GM18951 (cell line): ENCODE measurements at regions not wholly inside any gene's neighbourhood (a gene's known extent, or its start where the extent isn't known, plus 50 kb on each side); places are given as distances from the start of the nearest gene placed in this dataset.

Source experiments
- POLR2A ChIP-seq: IDR thresholded peaks from 4 replicates; pipeline ENCODE4 v1.6.1; 2011; ENCODE audit warnings: mild to moderate bottlenecking; ENCODE audit not compliant: insufficient read length, insufficient read depth; ENCODE audit errors: extremely low read depth
- in situ Hi-C: fragments of 300-500 bp; cut with MboI; formaldehyde crosslinking; loops from one replicate; pipeline ENCODE4 v1.12.0; 2022; ENCODE audit warnings: low sequenced_read_pairs, mixed read lengths, inconsistent platforms; ENCODE audit not compliant: unreplicated experiment

GRCh38 chr10:23965123-23965522 is 243.8 kb upstream of the KIAA1217 start:
- no peak for TF ChIP-seq POLR2A
- in situ Hi-C loops, result no loop called here

GRCh38 chr10:23965880-23966279 is 243.1 kb upstream of the KIAA1217 start:
- in situ Hi-C loops, result no loop called here
- no peak for TF ChIP-seq POLR2A

- in situ Hi-C loops, result no loop called here
- TF ChIP-seq POLR2A, result no peak
Observed at GRCh38 chr10:23966504-23967051, 242.4 kb upstream of the KIAA1217 start.

GRCh38 chr10:23968301-23968700 is 240.6 kb upstream of the KIAA1217 start:
- in situ Hi-C loops, result no loop called here
- TF ChIP-seq POLR2A, result no peak

- TF ChIP-seq POLR2A, result no peak
- in situ Hi-C loops, result loop anchor here (25.0 kb wide), 1 partner anchor 537 kb away; no protein-coding TSS in a partner anchor
Observed at GRCh38 chr10:23974746-23975272, 234.1 kb upstream of the KIAA1217 start.

- TF ChIP-seq POLR2A, result no peak
- in situ Hi-C loops, result loop anchor here (25.0 kb wide), 1 partner anchor 537 kb away; no protein-coding TSS in a partner anchor
Observed at GRCh38 chr10:23975431-23975830, 233.5 kb upstream of the KIAA1217 start.

- in situ Hi-C loops, result loop anchor here (25.0 kb wide), 1 partner anchor 536 kb away; no protein-coding TSS in a partner anchor
- TF ChIP-seq POLR2A, result no peak
Observed at GRCh38 chr10:23976275-23976674, 232.7 kb upstream of the KIAA1217 start.

GRCh38 chr10:23978317-23978716 is 230.6 kb upstream of the KIAA1217 start:
- in situ Hi-C loops, result loop anchor here (25.0 kb wide), 1 partner anchor 534 kb away; no protein-coding TSS in a partner anchor
- TF ChIP-seq POLR2A, result no peak

- no peak for TF ChIP-seq POLR2A
- in situ Hi-C loops, result loop anchor here (25.0 kb wide), 1 partner anchor 532 kb away; no protein-coding TSS in a partner anchor
Observed at GRCh38 chr10:23980094-23980493, 228.8 kb upstream of the KIAA1217 start.

- in situ Hi-C loops, result loop anchor here (25.0 kb wide), 1 partner anchor 531 kb away; no protein-coding TSS in a partner anchor
- TF ChIP-seq POLR2A, result no peak
Observed at GRCh38 chr10:23981520-23982309, 227.2 kb upstream of the KIAA1217 start.

- in situ Hi-C loops, result loop anchor here (25.0 kb wide), 1 partner anchor 528 kb away; no protein-coding TSS in a partner anchor
Observed at GRCh38 chr10:23984405-23984804, 224.5 kb upstream of the KIAA1217 start.

- in situ Hi-C loops, result loop anchor here (25.0 kb wide), 1 partner anchor 524 kb away; no protein-coding TSS in a partner anchor
- no peak for TF ChIP-seq POLR2A
Observed at GRCh38 chr10:23988006-23988405, 220.9 kb upstream of the KIAA1217 start.

- in situ Hi-C loops, result loop anchor here (25.0 kb wide), 1 partner anchor 518 kb away; no protein-coding TSS in a partner anchor
- TF ChIP-seq POLR2A, result no peak
Observed at GRCh38 chr10:23994459-23995046, 214.4 kb upstream of the KIAA1217 start.
